ENCODE measurements at regions not wholly inside any gene's neighbourhood (a gene's known extent, or its start where the extent isn't known, plus 50 kb on each side); places are given as distances from the start of the nearest gene placed in this dataset.

GRCh38 chr17:56715613-56716357, 117.9 kb downstream of the C17orf67 start:
- Histone ChIP-seq H4K91ac (replicated peaks; ENCODE audit: insufficient read length, low read length) (no peak overlapping the region), H3K27me3 (replicated peaks in 1 of 4; ENCODE audit: control insufficient read depth in 3 of 4, extremely low read depth in 1 of 4, insufficient read depth in 3 of 4, low read length in 3 of 4) (no peaks in the 10 kb centered on the region), H2AFZ (ENCODE audit: low read length) (no peak overlapping the region), H3K4me2 (ENCODE audit: insufficient read depth in 1 of 2, low read depth in 2 of 2, low read length in 2 of 2) (no peak overlapping the region), H4K20me1 (replicated peaks in 1 of 2; ENCODE audit: control insufficient read depth in 1 of 2, insufficient read depth in 2 of 2, low read length in 2 of 2) (no peaks in the 10 kb centered on the region), H2BK5ac (ENCODE audit: low read depth, low read length) (no peak overlapping the region), H3K9me3 (ENCODE audit: insufficient read depth in 2 of 2, low read depth in 1 of 2, low read length in 1 of 2) (no peaks in the 10 kb centered on the region), H3K79me1 (ENCODE audit: low read depth, low read length) (no peaks in the 10 kb centered on the region), H3K27ac (ENCODE audit: low read depth, low read length) (no peak overlapping the region), H3K9ac (replicated peaks in 1 of 4; ENCODE audit: extremely low read depth in 1 of 4, low read depth in 3 of 4, low read length in 3 of 4) (no peak overlapping the region), H3K23ac (ENCODE audit: insufficient read length) (no peak overlapping the region), H4K8ac (ENCODE audit: extremely low read depth, insufficient read depth, low read length) (no peak overlapping the region; the same call in 1 of the 2 replicates), H3K14ac (ENCODE audit: insufficient read length) (no peak overlapping the region), H3K4me1 (replicated peaks in 1 of 4; ENCODE audit: control insufficient read depth in 3 of 4, insufficient read depth in 4 of 4, low read length in 3 of 4) (peaks cover 0 to 2% (median 0%) of the 10 kb centered on the region in 4 experiments; a peak in 1 of 7 replicates), H3K56ac (replicated peaks; ENCODE audit: insufficient read length, low read depth, low read length) (no peak overlapping the region), H2BK120ac (replicated peaks; ENCODE audit: low read depth, low read length) (no peak overlapping the region), H3K23me2 (ENCODE audit: low read depth, low read length) (no peaks in the 10 kb centered on the region), H3K4ac (replicated peaks; ENCODE audit: insufficient read length, low read depth, low read length) (no peak overlapping the region), H3K79me2 (ENCODE audit: control insufficient read depth in 1 of 2, insufficient read depth in 2 of 2, low read length in 2 of 2) (no peaks in the 10 kb centered on the region), H2AK5ac (ENCODE audit: low read depth, low read length) (no peak overlapping the region), H2BK20ac (ENCODE audit: low read length) (no peak overlapping the region), H3K18ac (ENCODE audit: extremely low read depth, low read length) (no peak overlapping the region), H3K4me3 (ENCODE audit: extremely low read depth in 1 of 4, insufficient read depth in 2 of 4, low read depth in 3 of 4, low read length in 4 of 4) (no peak overlapping the region), H2BK12ac (ENCODE audit: low read depth, low read length) (no peak overlapping the region), H2BK15ac (ENCODE audit: low read length) (no peak overlapping the region), H3K36me3 (ENCODE audit: control insufficient read depth in 2 of 4, insufficient read depth in 4 of 4, low read length in 3 of 4) (no peaks in the 10 kb centered on the region), H4K5ac (ENCODE audit: insufficient read length, low read depth, low read length) (no peak overlapping the region)
- WGBS, 2 experiments (ENCODE audit: extremely low coverage in 1 of 2, insufficient coverage in 1 of 2, insufficient read length in 1 of 2, insufficient replicate concordance in 2 of 2, low coverage in 1 of 2, low lambda C conversion rate in 2 of 2, missing lambda C conversion rate in 1 of 2): 22% methylated on average over 8 of the region's 8 CpGs; no CpG with 5 or more reads in 1 of the 2 experiments
- CTCF ChIA-PET (ENCODE audit: partially characterized antibody): interaction anchor here (0.5 to 6.1 kb wide), 72 partner anchors 9 to 1101 kb away, joined by 3 to 58 read pairs (median 5); partner anchors contain the start of gene NOG
- DNase-seq (ENCODE audit: low read depth in 1 of 2, low spot score in 2 of 2) (peak in 1 of 2 experiments; percentile 89), FAIRE-seq (peak; percentile 97)
- POLR2A ChIA-PET (ENCODE audit: partially characterized antibody): interaction anchor here (1.2 kb wide), 1 partner anchor 123 kb away, joined by 4 read pairs; the partner anchor contains the start of gene NOG
- TF ChIP-seq POLR2AphosphoS5 (IDR thresholded peaks at IDR 0.05; ENCODE audit: low read depth, low read length): no peak
- TF ChIP-seq EP300 (IDR thresholded peaks at IDR 0.05; ENCODE audit: borderline replicate concordance in 1 of 2, low read depth in 2 of 2, low read length in 2 of 2): no peak
- TF ChIP-seq KDM4A (IDR thresholded peaks at IDR 0.05; ENCODE audit: low read depth, low read length, severe bottlenecking): no peak
- no peak for TF ChIP-seq CBX5 (IDR thresholded peaks at IDR 0.05; ENCODE audit: low read depth, low read length)
- TF ChIP-seq TAF1 (IDR thresholded peaks at IDR 0.05; ENCODE audit: low read depth, low read length): no peak
- peak; percentile 67 to 85 (median 81) for TF ChIP-seq CTCF (IDR thresholded peaks at IDR 0.05; ENCODE audit: control extremely low read depth in 1 of 3, insufficient read depth in 1 of 3, low read depth in 1 of 3, low read length in 3 of 3)
- no peak for TF ChIP-seq TEAD4 (IDR thresholded peaks at IDR 0.05; ENCODE audit: low read depth, low read length)
- peak; percentile 93 to 95 for TF ChIP-seq RAD21 (IDR thresholded peaks at IDR 0.05 in 1 of 2, conservative IDR thresholded peaks at IDR 0.05 in 1 of 2; ENCODE audit: low read depth in 2 of 2, low read length in 2 of 2)
- no peak for TF ChIP-seq PHF8 (conservative IDR thresholded peaks at IDR 0.05; ENCODE audit: low read depth, low read length)
